ENCODE measurements at regions not wholly inside any gene's neighbourhood (a gene's known extent, or its start where the extent isn't known, plus 50 kb on each side); places are given as distances from the start of the nearest gene placed in this dataset.

- H3K4me3 ChIP-seq (ENCODE audit: low read depth, low read length) = no peak overlapping the region
- no peak for TF ChIP-seq CTCF (IDR thresholded peaks at IDR 0.05; ENCODE audit: borderline replicate concordance, insufficient read depth, low read depth, low read length)
Measured at GRCh38 chr20:52809003-52809402, 163.2 kb upstream of the TSHZ2 start.

DNA sequence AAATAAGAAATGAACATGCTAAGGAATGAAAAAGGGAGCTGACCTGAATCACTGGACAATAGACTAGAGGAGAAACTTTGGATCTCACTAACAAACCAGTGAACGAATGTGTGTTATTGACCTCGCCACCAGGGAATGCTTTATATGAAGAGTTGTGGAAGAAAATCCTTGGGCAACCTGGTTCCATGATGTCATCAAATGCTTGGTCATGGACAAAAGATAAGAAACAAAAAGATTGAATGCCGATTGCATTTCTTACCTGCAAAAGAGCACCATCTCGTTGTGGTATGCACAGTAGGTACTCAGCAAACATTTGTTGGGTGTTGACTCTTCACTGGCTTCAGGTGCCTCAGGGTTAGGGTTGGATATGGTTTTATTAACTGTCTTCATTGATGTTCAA is 165.2 kb upstream of the TSHZ2 start:
- no peak for TF ChIP-seq CTCF (IDR thresholded peaks at IDR 0.05; ENCODE audit: borderline replicate concordance, insufficient read depth, low read depth, low read length)
- H3K4me3 ChIP-seq (ENCODE audit: low read depth, low read length) = no peak overlapping the region

DNA sequence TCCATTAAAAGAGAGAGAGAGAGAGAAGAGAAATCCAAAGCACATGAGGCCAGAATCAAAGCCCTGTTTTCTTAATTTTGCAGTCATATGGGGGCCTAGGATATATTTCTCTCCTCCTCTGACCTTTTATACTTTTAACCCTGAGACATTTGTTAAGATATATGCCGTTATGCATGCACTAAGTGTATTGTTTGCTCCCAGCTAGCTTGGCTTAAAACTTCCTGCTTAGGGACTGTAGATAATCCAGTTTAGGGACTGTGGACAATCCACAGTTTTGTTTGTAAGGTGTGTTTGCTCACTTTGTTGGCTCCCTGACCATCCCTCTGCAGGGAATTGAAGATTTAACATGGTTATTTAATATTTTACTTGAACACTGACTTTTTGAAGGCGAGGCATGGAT is 166.3 kb upstream of the TSHZ2 start:
- no peak for TF ChIP-seq CTCF (IDR thresholded peaks at IDR 0.05; ENCODE audit: borderline replicate concordance, insufficient read depth, low read depth, low read length)
- H3K4me3 ChIP-seq (ENCODE audit: low read depth, low read length) = no peak overlapping the region

- no peak for TF ChIP-seq CTCF (IDR thresholded peaks at IDR 0.05; ENCODE audit: borderline replicate concordance, insufficient read depth, low read depth, low read length)
Measured at GRCh38 chr20:52805296-52805571, 166.9 kb upstream of the TSHZ2 start.

DNA sequence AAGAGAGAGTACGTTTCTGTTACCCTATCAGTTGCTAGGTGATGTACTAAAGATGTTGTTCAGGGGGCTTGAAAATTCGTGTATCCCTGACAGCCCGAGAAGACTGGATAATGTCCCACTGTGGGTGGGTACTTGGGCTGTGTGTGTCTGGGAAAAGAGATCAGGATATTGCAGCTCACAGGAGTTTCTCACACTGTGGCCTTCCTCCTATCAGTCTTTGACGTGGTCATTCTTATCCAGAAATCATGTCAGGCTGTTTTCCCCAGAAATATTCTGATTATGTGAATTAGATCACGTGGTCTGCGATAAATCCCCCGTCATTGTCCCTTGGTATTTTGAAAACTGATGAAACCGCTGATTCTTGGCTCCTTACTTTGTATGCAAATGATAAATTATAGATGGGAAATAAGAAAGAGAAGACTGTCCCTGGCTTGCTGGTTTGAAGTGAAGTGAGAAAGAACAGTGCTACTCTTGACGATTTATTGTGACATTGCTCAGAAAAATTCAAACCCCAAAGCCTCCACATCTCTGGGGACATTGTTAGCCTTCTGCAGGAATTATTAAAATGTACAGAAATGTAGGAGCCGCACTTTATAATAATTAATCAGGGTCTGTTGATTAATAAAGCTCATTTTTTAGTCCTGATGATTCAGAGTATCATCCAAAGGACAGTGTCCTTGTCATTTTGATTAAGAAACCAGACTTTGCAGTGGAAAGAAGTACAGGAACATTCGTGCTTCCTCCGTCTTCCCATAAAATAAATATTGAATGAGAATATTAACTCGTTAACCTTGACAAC is 167.5 kb upstream of the TSHZ2 start:
- H3K4me3 ChIP-seq (ENCODE audit: low read depth, low read length) = no peak overlapping the region
- TF ChIP-seq CTCF (IDR thresholded peaks at IDR 0.05; ENCODE audit: borderline replicate concordance, insufficient read depth, low read depth, low read length) = no peak

More at GRCh38 chr20:52805296-52805571, 166.9 kb upstream of the TSHZ2 start:
- H3K4me3 ChIP-seq (ENCODE audit: low read depth, low read length) = no peak overlapping the region

DNA sequence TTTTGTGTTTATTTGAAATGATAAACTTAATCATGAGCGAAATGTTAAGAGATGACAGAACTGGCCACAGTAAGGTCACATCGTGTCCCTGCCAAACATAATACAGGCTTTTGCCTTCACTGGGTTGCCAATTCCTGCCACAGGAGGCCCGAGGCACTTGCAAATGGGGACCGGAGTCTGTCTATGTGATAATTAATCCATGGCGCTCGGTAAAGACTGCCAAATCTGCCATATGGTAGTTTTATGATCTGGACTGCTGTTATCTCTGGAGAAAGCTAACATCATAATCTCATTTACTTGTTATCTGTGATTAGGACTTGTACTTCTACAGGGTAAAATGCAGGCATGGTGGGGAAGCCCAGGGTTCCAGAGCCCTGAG is 170.5 kb upstream of the TSHZ2 start:
- no peak for TF ChIP-seq CTCF (IDR thresholded peaks at IDR 0.05; ENCODE audit: borderline replicate concordance, insufficient read depth, low read depth, low read length)
- H3K4me3 ChIP-seq (ENCODE audit: low read depth, low read length) = no peak overlapping the region

Measured in GM12875 (cell line).